HL-60 (cell line): ENCODE measurements at regions not wholly inside any gene's neighbourhood (a gene's known extent, or its start where the extent isn't known, plus 50 kb on each side); places are given as distances from the start of the nearest gene placed in this dataset.

Source experiments
- DNase-seq, 2 experiments: peaks; one replicate each; pipeline ENCODE4 v3.0.0-alpha.2; 2010 to 2020; ENCODE audit warnings: low read depth in 1 of 2, low spot score in 1 of 2
- H3K27ac ChIP-seq: fragments of 250-450 bp; sonication (Bioruptor Pico); replicated peaks from 2 replicates; pipeline ENCODE4 v1.5.1; 2020; ENCODE audit warnings: mild to moderate bottlenecking, moderate library complexity
- H3K27me3 ChIP-seq: fragments of 250-450 bp; sonication (Bioruptor Pico); 2 replicates; pipeline ENCODE4 v1.5.1; 2021; ENCODE audit warnings: mild to moderate bottlenecking, moderate library complexity; ENCODE audit not compliant: insufficient read depth, poor library complexity, severe bottlenecking
- H3K4me3 ChIP-seq: replicated peaks from 2 replicates; pipeline ENCODE4 v1.5.1; 2011; ENCODE audit warnings: mild to moderate bottlenecking, control low read depth, low read length; ENCODE audit not compliant: insufficient read depth
- GABPA ChIP-seq: IDR thresholded peaks from 2 replicates; pipeline ENCODE4 v1.6.1; 2012; ENCODE audit warnings: low read depth
- POLR2AphosphoS5 ChIP-seq: IDR thresholded peaks from 2 replicates; pipeline ENCODE4 v1.6.1; 2012; ENCODE audit warnings: low read depth
- REST ChIP-seq: IDR thresholded peaks from 2 replicates; pipeline ENCODE4 v1.6.1; 2012; ENCODE audit warnings: low read depth; ENCODE audit not compliant: insufficient replicate concordance
- SPI1 ChIP-seq: IDR thresholded peaks from 2 replicates; pipeline ENCODE4 v1.6.1; 2012; ENCODE audit warnings: low read depth, mild to moderate bottlenecking, borderline replicate concordance
- TF ChIP-seq, protein P1 (sequence below): IDR thresholded peaks from one replicate; pipeline ENCODE4 v1.5.1; 2011; ENCODE audit warnings: low read length, control low read depth, inconsistent platforms; ENCODE audit not compliant: insufficient read depth

GRCh38 chr14:66092206-66092605, 394.0 kb upstream of the CCDC196 start:
- no peak overlapping the region for H3K27ac ChIP-seq
- DNase-seq, result no peak
- no peak overlapping the region for H3K4me3 ChIP-seq
- H3K27me3 ChIP-seq, result no peaks in the 10 kb centered on the region
- TF ChIP-seq GABPA (no peak), REST (no peak), SPI1 (no peak), POLR2AphosphoS5 (no peak)
- TF ChIP-seq, protein P1, sequence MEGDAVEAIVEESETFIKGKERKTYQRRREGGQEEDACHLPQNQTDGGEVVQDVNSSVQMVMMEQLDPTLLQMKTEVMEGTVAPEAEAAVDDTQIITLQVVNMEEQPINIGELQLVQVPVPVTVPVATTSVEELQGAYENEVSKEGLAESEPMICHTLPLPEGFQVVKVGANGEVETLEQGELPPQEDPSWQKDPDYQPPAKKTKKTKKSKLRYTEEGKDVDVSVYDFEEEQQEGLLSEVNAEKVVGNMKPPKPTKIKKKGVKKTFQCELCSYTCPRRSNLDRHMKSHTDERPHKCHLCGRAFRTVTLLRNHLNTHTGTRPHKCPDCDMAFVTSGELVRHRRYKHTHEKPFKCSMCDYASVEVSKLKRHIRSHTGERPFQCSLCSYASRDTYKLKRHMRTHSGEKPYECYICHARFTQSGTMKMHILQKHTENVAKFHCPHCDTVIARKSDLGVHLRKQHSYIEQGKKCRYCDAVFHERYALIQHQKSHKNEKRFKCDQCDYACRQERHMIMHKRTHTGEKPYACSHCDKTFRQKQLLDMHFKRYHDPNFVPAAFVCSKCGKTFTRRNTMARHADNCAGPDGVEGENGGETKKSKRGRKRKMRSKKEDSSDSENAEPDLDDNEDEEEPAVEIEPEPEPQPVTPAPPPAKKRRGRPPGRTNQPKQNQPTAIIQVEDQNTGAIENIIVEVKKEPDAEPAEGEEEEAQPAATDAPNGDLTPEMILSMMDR, result no peak

DNA sequence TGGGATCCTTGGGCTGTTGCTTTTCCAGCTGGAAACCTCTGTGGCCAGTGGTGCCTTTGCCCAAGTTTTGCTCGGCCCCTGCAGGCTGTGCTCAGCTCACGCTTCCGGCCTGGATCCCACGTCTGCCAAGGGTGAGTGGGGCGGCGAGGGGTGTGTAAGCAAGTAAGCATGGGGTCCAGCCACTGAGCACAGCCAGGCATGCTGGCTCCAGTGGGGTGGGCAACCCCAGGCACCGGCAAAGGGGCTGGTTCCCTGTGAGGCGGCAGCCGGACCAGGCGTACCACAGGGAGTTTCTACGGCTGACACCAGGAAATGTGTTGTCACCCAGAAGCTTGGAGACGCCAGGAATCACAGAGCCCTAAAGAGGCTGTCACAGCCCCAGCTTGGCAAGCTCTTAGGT, 393.4 kb upstream of the CCDC196 start:
- TF ChIP-seq SPI1, result no peak
- TF ChIP-seq, protein P1, result no peak
- no peak for TF ChIP-seq POLR2AphosphoS5
- Histone ChIP-seq H3K27me3 (no peaks in the 10 kb centered on the region), H3K27ac (no peak overlapping the region), H3K4me3 (no peak overlapping the region)
- no peak for DNase-seq

GRCh38 chr14:66094001-66094727, 392.0 kb upstream of the CCDC196 start:
- DNase-seq, result no peak
- no peak overlapping the region for H3K27ac ChIP-seq
- no peak for TF ChIP-seq SPI1
- no peak for TF ChIP-seq GABPA
- TF ChIP-seq REST, result no peak
- TF ChIP-seq, protein P1, result no peak
- no peak for TF ChIP-seq POLR2AphosphoS5
- H3K4me3 ChIP-seq, result no peak overlapping the region
- H3K27me3 ChIP-seq, result no peaks in the 10 kb centered on the region

GRCh38 chr14:66099451-66099850, 386.7 kb upstream of the CCDC196 start:
- TF ChIP-seq, protein P1, result no peak
- TF ChIP-seq POLR2AphosphoS5 (no peak), GABPA (no peak), SPI1 (no peak), REST (no peak)
- no peak for DNase-seq
- H3K27me3 ChIP-seq, result no peaks in the 10 kb centered on the region
- H3K4me3 ChIP-seq, result no peak overlapping the region
- H3K27ac ChIP-seq, result no peak overlapping the region
